ENCODE measurements at regions not wholly inside any gene's neighbourhood (a gene's known extent, or its start where the extent isn't known, plus 50 kb on each side); places are given as distances from the start of the nearest gene placed in this dataset.

GRCh38 chr7:18408461-18408860 lies 87.1 kb upstream of the HDAC9 start:
- DNase-seq (ENCODE audit: low read depth) = no peak
- in situ Hi-C loops (cut with HindIII; ENCODE audit: low pct_unique_long_range_greater_than_20kb, low sequenced_read_pairs) = no loop called here

- in situ Hi-C loops (cut with HindIII; ENCODE audit: low pct_unique_long_range_greater_than_20kb, low sequenced_read_pairs) = no loop called here
- no peak for DNase-seq (ENCODE audit: low read depth)
These were observed 86.7 kb upstream of the HDAC9 start for GRCh38 chr7:18408868-18409267.

- in situ Hi-C loops (cut with HindIII; ENCODE audit: low pct_unique_long_range_greater_than_20kb, low sequenced_read_pairs) = no loop called here
- no peak for DNase-seq (ENCODE audit: low read depth)
These were observed 82.1 kb upstream of the HDAC9 start for GRCh38 chr7:18413447-18413846.

GRCh38 chr7:18414885-18415284 lies 80.7 kb upstream of the HDAC9 start:
- in situ Hi-C loops (cut with HindIII; ENCODE audit: low pct_unique_long_range_greater_than_20kb, low sequenced_read_pairs) = no loop called here
- DNase-seq (ENCODE audit: low read depth) = no peak

GRCh38 chr7:18416988-18417387 lies 78.6 kb upstream of the HDAC9 start:
- no peak for DNase-seq (ENCODE audit: low read depth)
- in situ Hi-C loops (cut with HindIII; ENCODE audit: low pct_unique_long_range_greater_than_20kb, low sequenced_read_pairs) = no loop called here

GRCh38 chr7:18419456-18419855 lies 76.1 kb upstream of the HDAC9 start:
- in situ Hi-C loops (cut with HindIII; ENCODE audit: low pct_unique_long_range_greater_than_20kb, low sequenced_read_pairs) = no loop called here
- DNase-seq (ENCODE audit: low read depth) = no peak

GRCh38 chr7:18420108-18420507 lies 75.4 kb upstream of the HDAC9 start:
- in situ Hi-C loops (cut with HindIII; ENCODE audit: low pct_unique_long_range_greater_than_20kb, low sequenced_read_pairs) = no loop called here
- no peak for DNase-seq (ENCODE audit: low read depth)

GRCh38 chr7:18420748-18421147 lies 74.8 kb upstream of the HDAC9 start:
- in situ Hi-C loops (cut with HindIII; ENCODE audit: low pct_unique_long_range_greater_than_20kb, low sequenced_read_pairs) = no loop called here
- DNase-seq (ENCODE audit: low read depth) = no peak

GRCh38 chr7:18421297-18422002 lies 74.1 kb upstream of the HDAC9 start:
- DNase-seq (ENCODE audit: low read depth) = peak; percentile 59
- in situ Hi-C loops (cut with HindIII; ENCODE audit: low pct_unique_long_range_greater_than_20kb, low sequenced_read_pairs) = no loop called here

- DNase-seq (ENCODE audit: low read depth) = peak; percentile 52
- in situ Hi-C loops (cut with HindIII; ENCODE audit: low pct_unique_long_range_greater_than_20kb, low sequenced_read_pairs) = no loop called here
These were observed 70.3 kb upstream of the HDAC9 start for GRCh38 chr7:18425227-18425626.

GRCh38 chr7:18425838-18426445 lies 69.6 kb upstream of the HDAC9 start:
- DNase-seq (ENCODE audit: low read depth) = no peak
- in situ Hi-C loops (cut with HindIII; ENCODE audit: low pct_unique_long_range_greater_than_20kb, low sequenced_read_pairs) = no loop called here

GRCh38 chr7:18426564-18427226 lies 68.9 kb upstream of the HDAC9 start:
- DNase-seq (ENCODE audit: low read depth) = peak; percentile 3
- in situ Hi-C loops (cut with HindIII; ENCODE audit: low pct_unique_long_range_greater_than_20kb, low sequenced_read_pairs) = no loop called here

GRCh38 chr7:18429547-18429946 lies 66.0 kb upstream of the HDAC9 start:
- in situ Hi-C loops (cut with HindIII; ENCODE audit: low pct_unique_long_range_greater_than_20kb, low sequenced_read_pairs) = no loop called here
- peak; percentile 27 for DNase-seq (ENCODE audit: low read depth)

- in situ Hi-C loops (cut with HindIII; ENCODE audit: low pct_unique_long_range_greater_than_20kb, low sequenced_read_pairs) = no loop called here
- no peak for DNase-seq (ENCODE audit: low read depth)
These were observed 64.7 kb upstream of the HDAC9 start for GRCh38 chr7:18430810-18431209.

GRCh38 chr7:18434171-18434570 lies 61.4 kb upstream of the HDAC9 start:
- in situ Hi-C loops (cut with HindIII; ENCODE audit: low pct_unique_long_range_greater_than_20kb, low sequenced_read_pairs) = no loop called here
- DNase-seq (ENCODE audit: low read depth) = no peak

- DNase-seq (ENCODE audit: low read depth) = no peak
- in situ Hi-C loops (cut with HindIII; ENCODE audit: low pct_unique_long_range_greater_than_20kb, low sequenced_read_pairs) = no loop called here
These were observed 58.4 kb upstream of the HDAC9 start for GRCh38 chr7:18437101-18437500.

GRCh38 chr7:18440934-18441333 lies 54.6 kb upstream of the HDAC9 start:
- in situ Hi-C loops (cut with HindIII; ENCODE audit: low pct_unique_long_range_greater_than_20kb, low sequenced_read_pairs) = no loop called here
- no peak for DNase-seq (ENCODE audit: low read depth)

GRCh38 chr7:18444826-18445225 lies 50.7 kb upstream of the HDAC9 start:
- in situ Hi-C loops (cut with HindIII; ENCODE audit: low pct_unique_long_range_greater_than_20kb, low sequenced_read_pairs) = no loop called here
- no peak for DNase-seq (ENCODE audit: low read depth)

- no peak for DNase-seq (ENCODE audit: low read depth)
- in situ Hi-C loops (cut with HindIII; ENCODE audit: low pct_unique_long_range_greater_than_20kb, low sequenced_read_pairs) = no loop called here
These were observed 50.1 kb upstream of the HDAC9 start for GRCh38 chr7:18445483-18445882.
